AG04449 (cell line): ENCODE measurements at regions not wholly inside any gene's neighbourhood (a gene's known extent, or its start where the extent isn't known, plus 50 kb on each side); places are given as distances from the start of the nearest gene placed in this dataset.

Source experiments
- CTCF ChIA-PET: fragments of 350-600 bp; formaldehyde crosslinking; extraction: SDS; loops from one replicate; lab custom pipeline; 2021; ENCODE audit warnings: antibody characterized with exemption; lab: Yijun Ruan, JAX
- POLR2A ChIA-PET: fragments of 400-600, 350-600 bp; formaldehyde crosslinking; extraction: SDS; loops from one replicate; lab custom pipeline; 2020; ENCODE audit warnings: antibody characterized with exemption, inconsistent platforms; lab: Yijun Ruan, JAX
- DNase-seq: peaks from one replicate; pipeline ENCODE4 v3.0.0-alpha.2; 2010; ENCODE audit warnings: low read depth, low spot score
- H3K4me3 ChIP-seq: 2 replicates; pipeline ENCODE4 v1.5.1; 2011; ENCODE audit warnings: low read depth, mild to moderate bottlenecking, control low read depth, low read length
- CTCF ChIP-seq: IDR thresholded peaks from one replicate; pipeline ENCODE4 v1.5.1; 2011; ENCODE audit warnings: mild to moderate bottlenecking, moderate library complexity, low read length, control low read depth, inconsistent platforms; ENCODE audit not compliant: insufficient read depth; ENCODE audit errors: missing control alignments

DNA sequence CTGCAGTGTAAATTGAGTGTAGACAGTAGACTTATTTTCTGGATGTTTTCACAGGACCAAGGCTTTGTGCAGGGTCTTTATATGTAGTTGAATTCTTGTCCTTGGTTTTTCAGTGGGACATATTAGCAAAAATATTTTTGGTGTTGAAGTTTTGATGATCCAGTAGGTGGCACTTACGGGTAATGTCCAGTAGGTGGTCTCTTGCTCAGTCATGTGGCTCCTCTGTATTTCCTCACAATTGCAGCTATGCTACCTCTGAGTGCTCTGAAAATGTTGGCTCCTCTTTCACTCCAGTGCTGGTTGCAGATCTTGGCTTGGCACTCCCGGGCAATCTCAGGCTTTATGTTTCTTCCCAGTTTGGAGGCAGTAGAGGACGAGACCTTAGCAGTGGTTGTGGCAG, 419.8 kb upstream of the AMOT start:
- DNase-seq, result no peak
- POLR2A ChIA-PET, result no interaction called here
- TF ChIP-seq CTCF, result no peak
- no peak overlapping the region for H3K4me3 ChIP-seq
- CTCF ChIA-PET, result no interaction called here

GRCh38 chrX:113222305-113222704, 381.7 kb upstream of the AMOT start:
- ChIA-PET CTCF (no interaction called here), POLR2A (no interaction called here)
- no peak for DNase-seq
- TF ChIP-seq CTCF, result no peak
- H3K4me3 ChIP-seq, result no peak overlapping the region

- ChIA-PET POLR2A (no interaction called here), CTCF (no interaction called here)
- no peak for DNase-seq
- no peak overlapping the region for H3K4me3 ChIP-seq
- no peak for TF ChIP-seq CTCF
Measured at GRCh38 chrX:113212052-113212451, 371.4 kb upstream of the AMOT start.

GRCh38 chrX:113202601-113203000, 362.0 kb upstream of the AMOT start:
- no peak overlapping the region for H3K4me3 ChIP-seq
- no peak for TF ChIP-seq CTCF
- no peak for DNase-seq
- ChIA-PET CTCF (no interaction called here), POLR2A (no interaction called here)

- DNase-seq, result no peak
- TF ChIP-seq CTCF, result no peak
- no peak overlapping the region for H3K4me3 ChIP-seq
- ChIA-PET POLR2A (no interaction called here), CTCF (no interaction called here)
Measured at GRCh38 chrX:113195949-113196348, 355.3 kb upstream of the AMOT start.

- ChIA-PET CTCF (no interaction called here), POLR2A (no interaction called here)
- no peak for TF ChIP-seq CTCF
- no peak for DNase-seq
- H3K4me3 ChIP-seq, result no peak overlapping the region
Measured at GRCh38 chrX:113192418-113192817, 351.8 kb upstream of the AMOT start.
